Osteoblast (primary cell): ENCODE measurements at regions not wholly inside any gene's neighbourhood (a gene's known extent, or its start where the extent isn't known, plus 50 kb on each side); places are given as distances from the start of the nearest gene placed in this dataset.

Source experiments
- DNase-seq: peaks from one replicate; pipeline ENCODE4 v3.0.0; 2011; ENCODE audit warnings: low spot score, mixed read lengths; ENCODE audit not compliant: insufficient read length; ENCODE audit errors: missing footprints
- H2AFZ ChIP-seq: 2 replicates; pipeline ENCODE4 v1.6.0; 2011; ENCODE audit warnings: mild to moderate bottlenecking, low read length
- H3K27ac ChIP-seq: 2 replicates; pipeline ENCODE4 v1.5.1; 2011; ENCODE audit warnings: mild to moderate bottlenecking, low read depth, low read length, moderate library complexity
- H3K27me3 ChIP-seq: 2 replicates; pipeline ENCODE4 v1.6.0; 2012; ENCODE audit warnings: mild to moderate bottlenecking, control low read depth, inconsistent platforms, low read length, moderate library complexity; ENCODE audit not compliant: insufficient read depth
- H3K36me3 ChIP-seq: 2 replicates; pipeline ENCODE4 v1.5.1; 2011; ENCODE audit warnings: mild to moderate bottlenecking, low read length, control low read depth, moderate library complexity; ENCODE audit not compliant: insufficient read depth
- H3K4me1 ChIP-seq: 2 replicates; pipeline ENCODE4 v1.5.1; 2011; ENCODE audit warnings: mild to moderate bottlenecking, low read length, control low read depth, moderate library complexity; ENCODE audit not compliant: insufficient read depth
- H3K4me2 ChIP-seq: 2 replicates; pipeline ENCODE4 v1.6.0; 2011; ENCODE audit warnings: mild to moderate bottlenecking, low read length; ENCODE audit not compliant: insufficient read depth
- H3K4me3 ChIP-seq: fragments of 200-600 bp; sonication (generic); 3 replicates; pipeline ENCODE4 v1.5.1; 2012; ENCODE audit warnings: mild to moderate bottlenecking, low read length, inconsistent platforms; ENCODE audit not compliant: insufficient read depth
- H3K79me2 ChIP-seq: 2 replicates; pipeline ENCODE4 v1.6.0; 2012; ENCODE audit warnings: mild to moderate bottlenecking, low read length, control low read depth, inconsistent platforms; ENCODE audit not compliant: insufficient read depth
- H3K9me3 ChIP-seq: 2 replicates; pipeline ENCODE4 v1.5.1; 2011; ENCODE audit warnings: low read depth, low read length, control low read depth
- H4K20me1 ChIP-seq: 2 replicates; pipeline ENCODE4 v1.6.0; 2012; ENCODE audit warnings: mild to moderate bottlenecking, low read length, control low read depth; ENCODE audit not compliant: insufficient read depth
- CTCF ChIP-seq: IDR thresholded peaks from 2 replicates; pipeline ENCODE4 v1.5.1; 2011; ENCODE audit warnings: mild to moderate bottlenecking, low read depth, low read length, moderate library complexity; ENCODE audit errors: extremely low read depth

- H4K20me1 ChIP-seq: no peaks in the 10 kb centered on the region
- no peak for TF ChIP-seq CTCF
- H3K4me1 ChIP-seq: no peaks in the 10 kb centered on the region
- H3K79me2 ChIP-seq: no peaks in the 10 kb centered on the region
- no peaks in the 10 kb centered on the region for H3K9me3 ChIP-seq
- no peaks in the 10 kb centered on the region for H3K27me3 ChIP-seq
- H3K36me3 ChIP-seq: no peaks in the 10 kb centered on the region
- no peak overlapping the region for H3K4me3 ChIP-seq
- DNase-seq: no peak
- H3K27ac ChIP-seq: no peak overlapping the region
- H3K4me2 ChIP-seq: no peak overlapping the region
- H2AFZ ChIP-seq: no peak overlapping the region
These were observed 96.4 kb upstream of the PAK5 start for GRCh38 chr20:9935285-9935684.

- Histone ChIP-seq H3K27ac (no peak overlapping the region), H3K36me3 (no peaks in the 10 kb centered on the region), H3K9me3 (no peaks in the 10 kb centered on the region), H2AFZ (no peak overlapping the region), H3K79me2 (no peaks in the 10 kb centered on the region), H3K27me3 (no peaks in the 10 kb centered on the region), H3K4me1 (no peaks in the 10 kb centered on the region), H3K4me2 (no peak overlapping the region), H3K4me3 (no peak overlapping the region), H4K20me1 (no peaks in the 10 kb centered on the region)
- no peak for DNase-seq
- no peak for TF ChIP-seq CTCF
These were observed 91.3 kb upstream of the PAK5 start for GRCh38 chr20:9930142-9930541.

- no peaks in the 10 kb centered on the region for H3K79me2 ChIP-seq
- no peaks in the 10 kb centered on the region for H4K20me1 ChIP-seq
- H3K4me3 ChIP-seq: no peak overlapping the region
- no peak for TF ChIP-seq CTCF
- no peaks in the 10 kb centered on the region for H3K9me3 ChIP-seq
- no peak overlapping the region for H3K27ac ChIP-seq
- H3K4me2 ChIP-seq: no peak overlapping the region
- no peak for DNase-seq
- no peaks in the 10 kb centered on the region for H3K27me3 ChIP-seq
- no peak overlapping the region for H2AFZ ChIP-seq
- H3K36me3 ChIP-seq: no peaks in the 10 kb centered on the region
- H3K4me1 ChIP-seq: no peaks in the 10 kb centered on the region
These were observed 90.1 kb upstream of the PAK5 start for GRCh38 chr20:9928955-9929354.

- no peak for DNase-seq
- Histone ChIP-seq H2AFZ (no peak overlapping the region), H3K36me3 (no peaks in the 10 kb centered on the region), H3K4me1 (no peaks in the 10 kb centered on the region), H3K4me3 (no peak overlapping the region), H3K27me3 (no peaks in the 10 kb centered on the region), H4K20me1 (no peaks in the 10 kb centered on the region), H3K4me2 (no peak overlapping the region), H3K79me2 (no peaks in the 10 kb centered on the region), H3K27ac (no peak overlapping the region), H3K9me3 (no peaks in the 10 kb centered on the region)
- TF ChIP-seq CTCF: no peak
These were observed 89.4 kb upstream of the PAK5 start for GRCh38 chr20:9928281-9928737.
